ENCODE measurements at regions not wholly inside any gene's neighbourhood (a gene's known extent, or its start where the extent isn't known, plus 50 kb on each side); places are given as distances from the start of the nearest gene placed in this dataset.

- DNase-seq = no peak
- H3K36me3 Mint-ChIP-seq = no peaks in the 10 kb centered on the region
- H3K9me3 Mint-ChIP-seq = no peaks in the 10 kb centered on the region
- H3K27ac Mint-ChIP-seq = no peak overlapping the region
- peaks cover 3% of the 10 kb centered on the region for H3K27me3 Mint-ChIP-seq
- intact Hi-C loops (cut with micrococcal nuclease) = no loop called here
- ChIA-PET CTCF (no interaction called here), POLR2A (no interaction called here)
- H3K4me3 Mint-ChIP-seq = no peak overlapping the region
- no peaks in the 10 kb centered on the region for H3K4me1 Mint-ChIP-seq (ENCODE audit: low read depth)
These were observed 183.0 kb downstream of the THBS2 start for GRCh38 chr6:169070506-169071176.

GRCh38 chr6:169069356-169069755, 184.3 kb downstream of the THBS2 start:
- DNase-seq = no peak

GRCh38 chr6:169064194-169064593, 189.5 kb downstream of the THBS2 start:
- H3K27me3 Mint-ChIP-seq = peaks cover 5% of the 10 kb centered on the region
- peaks cover 3% of the 10 kb centered on the region for H3K9me3 Mint-ChIP-seq
- intact Hi-C loops (cut with micrococcal nuclease) = no loop called here
- no peak overlapping the region for H3K4me3 Mint-ChIP-seq
- H3K27ac Mint-ChIP-seq = no peak overlapping the region
- ChIA-PET CTCF (interaction anchor here (0.7 kb wide), 1 partner anchor 70 kb away, joined by 3 read pairs; no protein-coding TSS in a partner anchor), POLR2A (no interaction called here)
- H3K4me1 Mint-ChIP-seq (ENCODE audit: low read depth) = no peaks in the 10 kb centered on the region
- H3K36me3 Mint-ChIP-seq = no peaks in the 10 kb centered on the region
- no peak for DNase-seq

More at GRCh38 chr6:169069356-169069755, 184.3 kb downstream of the THBS2 start:
- ChIA-PET CTCF (no interaction called here), POLR2A (no interaction called here)
- H3K36me3 Mint-ChIP-seq = no peaks in the 10 kb centered on the region
- no peaks in the 10 kb centered on the region for H3K4me1 Mint-ChIP-seq (ENCODE audit: low read depth)
- H3K27me3 Mint-ChIP-seq = peaks cover 8% of the 10 kb centered on the region
- intact Hi-C loops (cut with micrococcal nuclease) = no loop called here
- H3K4me3 Mint-ChIP-seq = no peak overlapping the region
- H3K9me3 Mint-ChIP-seq = no peaks in the 10 kb centered on the region
- no peak overlapping the region for H3K27ac Mint-ChIP-seq

- Mint-ChIP-seq H3K9me3 (peaks cover 3% of the 10 kb centered on the region), H3K4me3 (no peak overlapping the region), H3K36me3 (no peaks in the 10 kb centered on the region), H3K27ac (no peak overlapping the region), H3K4me1 (ENCODE audit: low read depth) (no peaks in the 10 kb centered on the region), H3K27me3 (peaks cover 5% of the 10 kb centered on the region)
- POLR2A ChIA-PET = no interaction called here
- intact Hi-C loops (cut with micrococcal nuclease) = no loop called here
- CTCF ChIA-PET = no interaction called here
- no peak for DNase-seq
These were observed 191.4 kb downstream of the THBS2 start for GRCh38 chr6:169062272-169062671.

GRCh38 chr6:169058634-169059033, 195.0 kb downstream of the THBS2 start:
- intact Hi-C loops (cut with micrococcal nuclease) = no loop called here
- ChIA-PET POLR2A (no interaction called here), CTCF (no interaction called here)
- no peak for DNase-seq
- Mint-ChIP-seq H3K4me3 (no peak overlapping the region), H3K36me3 (no peaks in the 10 kb centered on the region), H3K9me3 (peaks cover 3% of the 10 kb centered on the region), H3K27me3 (peaks cover 3% of the 10 kb centered on the region), H3K4me1 (ENCODE audit: low read depth) (no peaks in the 10 kb centered on the region), H3K27ac (no peak overlapping the region)

GRCh38 chr6:169052462-169052861, 201.2 kb downstream of the THBS2 start:
- POLR2A ChIA-PET = no interaction called here
- Mint-ChIP-seq H3K9me3 (no peaks in the 10 kb centered on the region), H3K4me1 (ENCODE audit: low read depth) (no peaks in the 10 kb centered on the region), H3K4me3 (no peak overlapping the region), H3K27ac (no peak overlapping the region), H3K27me3 (peaks cover 15% of the 10 kb centered on the region), H3K36me3 (no peaks in the 10 kb centered on the region)
- no peak for DNase-seq
- CTCF ChIA-PET = no interaction called here
- intact Hi-C loops (cut with micrococcal nuclease) = no loop called here

GRCh38 chr6:169051371-169051770, 202.3 kb downstream of the THBS2 start:
- H3K27me3 Mint-ChIP-seq = peaks cover 15% of the 10 kb centered on the region
- DNase-seq = no peak
- H3K36me3 Mint-ChIP-seq = no peaks in the 10 kb centered on the region
- H3K27ac Mint-ChIP-seq = no peak overlapping the region
- intact Hi-C loops (cut with micrococcal nuclease) = no loop called here
- H3K4me1 Mint-ChIP-seq (ENCODE audit: low read depth) = no peaks in the 10 kb centered on the region
- H3K4me3 Mint-ChIP-seq = no peak overlapping the region
- CTCF ChIA-PET = no interaction called here
- no peaks in the 10 kb centered on the region for H3K9me3 Mint-ChIP-seq
- POLR2A ChIA-PET = no interaction called here

- no peak overlapping the region for H3K4me3 Mint-ChIP-seq
- no peaks in the 10 kb centered on the region for H3K9me3 Mint-ChIP-seq
- no peak for DNase-seq
- intact Hi-C loops (cut with micrococcal nuclease) = no loop called here
- H3K36me3 Mint-ChIP-seq = no peaks in the 10 kb centered on the region
- CTCF ChIA-PET = no interaction called here
- H3K27ac Mint-ChIP-seq = no peak overlapping the region
- H3K27me3 Mint-ChIP-seq = peaks cover 12% of the 10 kb centered on the region
- no peaks in the 10 kb centered on the region for H3K4me1 Mint-ChIP-seq (ENCODE audit: low read depth)
- POLR2A ChIA-PET = no interaction called here
These were observed 204.8 kb downstream of the THBS2 start for GRCh38 chr6:169048865-169049205.

GRCh38 chr6:169048185-169048864, 205.3 kb downstream of the THBS2 start:
- intact Hi-C loops (cut with micrococcal nuclease) = no loop called here
- POLR2A ChIA-PET = no interaction called here
- Mint-ChIP-seq H3K27me3 (peaks cover 10% of the 10 kb centered on the region), H3K27ac (no peak overlapping the region), H3K9me3 (no peaks in the 10 kb centered on the region), H3K4me3 (no peak overlapping the region), H3K4me1 (ENCODE audit: low read depth) (no peaks in the 10 kb centered on the region), H3K36me3 (no peaks in the 10 kb centered on the region)
- no peak for DNase-seq
- CTCF ChIA-PET = no interaction called here

- no peaks in the 10 kb centered on the region for H3K9me3 Mint-ChIP-seq
- no peak overlapping the region for H3K27ac Mint-ChIP-seq
- intact Hi-C loops (cut with micrococcal nuclease) = no loop called here
- peaks cover 10% of the 10 kb centered on the region for H3K27me3 Mint-ChIP-seq
- DNase-seq = no peak
- CTCF ChIA-PET = no interaction called here
- no peaks in the 10 kb centered on the region for H3K4me1 Mint-ChIP-seq (ENCODE audit: low read depth)
- no peak overlapping the region for H3K4me3 Mint-ChIP-seq
- H3K36me3 Mint-ChIP-seq = no peaks in the 10 kb centered on the region
- POLR2A ChIA-PET = no interaction called here
These were observed 206.3 kb downstream of the THBS2 start for GRCh38 chr6:169047345-169047744.

GRCh38 chr6:169046483-169047192, 207.0 kb downstream of the THBS2 start:
- intact Hi-C loops (cut with micrococcal nuclease) = no loop called here
- no peak for DNase-seq
- peaks cover 7% of the 10 kb centered on the region for H3K27me3 Mint-ChIP-seq
- no peak overlapping the region for H3K27ac Mint-ChIP-seq
- H3K9me3 Mint-ChIP-seq = no peaks in the 10 kb centered on the region
- H3K4me3 Mint-ChIP-seq = no peak overlapping the region
- no peaks in the 10 kb centered on the region for H3K36me3 Mint-ChIP-seq
- CTCF ChIA-PET = no interaction called here
- H3K4me1 Mint-ChIP-seq (ENCODE audit: low read depth) = no peaks in the 10 kb centered on the region
- POLR2A ChIA-PET = no interaction called here

- CTCF ChIA-PET = no interaction called here
- Mint-ChIP-seq H3K9me3 (no peaks in the 10 kb centered on the region), H3K27ac (no peak overlapping the region), H3K36me3 (no peaks in the 10 kb centered on the region), H3K4me1 (ENCODE audit: low read depth) (no peaks in the 10 kb centered on the region), H3K27me3 (peaks cover 1% of the 10 kb centered on the region), H3K4me3 (no peak overlapping the region)
- DNase-seq = no peak
- POLR2A ChIA-PET = no interaction called here
- intact Hi-C loops (cut with micrococcal nuclease) = no loop called here
These were observed 207.6 kb downstream of the THBS2 start for GRCh38 chr6:169046021-169046420.

GRCh38 chr6:169045486-169045885, 208.2 kb downstream of the THBS2 start:
- no peaks in the 10 kb centered on the region for H3K36me3 Mint-ChIP-seq

More at GRCh38 chr6:169045486-169045885, 208.2 kb downstream of the THBS2 start:
- no peaks in the 10 kb centered on the region for H3K27me3 Mint-ChIP-seq
- no peak overlapping the region for H3K4me3 Mint-ChIP-seq
- ChIA-PET POLR2A (no interaction called here), CTCF (no interaction called here)
- intact Hi-C loops (cut with micrococcal nuclease) = no loop called here
- DNase-seq = no peak
- H3K27ac Mint-ChIP-seq = no peak overlapping the region
- H3K4me1 Mint-ChIP-seq (ENCODE audit: low read depth) = no peaks in the 10 kb centered on the region
- no peaks in the 10 kb centered on the region for H3K9me3 Mint-ChIP-seq

Measured in activated CD4-positive, alpha-beta memory T cell treated with anti-CD3 and anti-CD28 coated beads for 36 hours (primary cell).